Hindlimb muscle (tissue), 1 donor: ENCODE measurements at regions not wholly inside any gene's neighbourhood (a gene's known extent, or its start where the extent isn't known, plus 50 kb on each side); places are given as distances from the start of the nearest gene placed in this dataset.
"Not testable (repeated sequence)": the region's sequence is repeated elsewhere in the genome, so short reads cannot be mapped to it uniquely, and the experiment has no call there.

Source experiments
- DNase-seq: peaks from one replicate; pipeline ENCODE4 v3.0.0-alpha.2; 2013

- no peak for DNase-seq
Observed at GRCh38 chr1:193462629-193463320, 276.4 kb upstream of the B3GALT2 start.

DNA sequence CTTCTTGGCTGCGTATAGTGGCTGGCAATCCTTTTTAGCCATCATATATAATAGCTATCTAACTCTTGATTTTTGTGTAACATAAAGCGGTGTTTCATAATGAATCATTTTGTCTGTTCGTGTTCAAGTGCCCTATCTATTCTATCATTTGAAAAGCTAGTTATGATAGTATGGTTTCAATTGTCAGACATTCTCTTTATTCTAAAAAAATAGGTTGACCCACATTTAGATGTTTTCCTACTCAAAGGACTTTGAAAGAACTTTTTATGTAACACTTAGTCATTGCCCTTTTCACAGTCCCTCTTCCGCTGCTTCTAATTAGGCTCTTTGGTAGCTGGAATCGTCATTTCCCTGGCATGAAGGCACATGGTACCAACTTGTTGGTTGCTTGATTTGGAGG lies 272.2 kb upstream of the B3GALT2 start:
- no peak for DNase-seq

GRCh38 chr1:193457676-193458075 lies 271.3 kb upstream of the B3GALT2 start:
- DNase-seq: no peak

DNA sequence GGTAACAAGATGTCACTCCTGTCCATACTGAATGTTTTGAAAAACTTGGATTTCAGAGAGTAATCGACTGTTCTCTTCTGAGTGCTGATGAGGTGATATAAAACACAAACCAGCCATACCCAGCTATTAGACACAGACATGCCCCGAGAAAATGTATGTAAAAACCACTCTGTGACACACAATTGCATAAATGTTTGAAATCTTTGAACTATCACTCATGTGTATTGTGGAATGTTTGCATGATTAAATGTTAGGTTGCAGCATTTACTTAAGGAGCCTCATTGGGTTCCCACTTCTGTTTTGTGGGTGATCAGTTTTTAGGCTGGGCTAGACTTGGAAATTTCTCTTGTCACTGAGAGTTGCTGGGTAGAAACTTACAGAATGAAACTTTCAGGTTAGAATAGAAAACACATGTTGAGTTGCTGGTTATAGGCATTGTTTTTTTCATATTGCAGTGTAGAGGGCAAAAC lies 270.4 kb upstream of the B3GALT2 start:
- no peak for DNase-seq

GRCh38 chr1:193451606-193452005 lies 265.2 kb upstream of the B3GALT2 start:
- no peak for DNase-seq

DNA sequence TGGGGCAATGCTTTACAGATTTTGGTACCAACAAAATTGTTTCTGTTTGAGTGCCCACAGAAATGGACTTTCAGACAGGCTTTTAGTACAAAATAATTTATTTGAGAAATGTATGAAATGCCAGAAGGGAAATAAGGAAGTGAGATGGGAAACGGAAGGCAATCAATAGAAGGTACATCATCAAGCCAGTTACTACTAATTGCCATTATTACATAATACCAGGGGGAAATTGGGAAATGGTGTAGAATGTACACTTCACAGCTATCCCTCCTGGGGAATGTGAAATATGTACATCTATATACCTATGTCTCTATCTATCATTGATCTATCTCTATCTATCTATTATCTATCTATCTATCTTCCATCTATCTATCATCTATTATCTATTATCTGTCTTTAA lies 264.6 kb upstream of the B3GALT2 start:
- no peak for DNase-seq

DNA sequence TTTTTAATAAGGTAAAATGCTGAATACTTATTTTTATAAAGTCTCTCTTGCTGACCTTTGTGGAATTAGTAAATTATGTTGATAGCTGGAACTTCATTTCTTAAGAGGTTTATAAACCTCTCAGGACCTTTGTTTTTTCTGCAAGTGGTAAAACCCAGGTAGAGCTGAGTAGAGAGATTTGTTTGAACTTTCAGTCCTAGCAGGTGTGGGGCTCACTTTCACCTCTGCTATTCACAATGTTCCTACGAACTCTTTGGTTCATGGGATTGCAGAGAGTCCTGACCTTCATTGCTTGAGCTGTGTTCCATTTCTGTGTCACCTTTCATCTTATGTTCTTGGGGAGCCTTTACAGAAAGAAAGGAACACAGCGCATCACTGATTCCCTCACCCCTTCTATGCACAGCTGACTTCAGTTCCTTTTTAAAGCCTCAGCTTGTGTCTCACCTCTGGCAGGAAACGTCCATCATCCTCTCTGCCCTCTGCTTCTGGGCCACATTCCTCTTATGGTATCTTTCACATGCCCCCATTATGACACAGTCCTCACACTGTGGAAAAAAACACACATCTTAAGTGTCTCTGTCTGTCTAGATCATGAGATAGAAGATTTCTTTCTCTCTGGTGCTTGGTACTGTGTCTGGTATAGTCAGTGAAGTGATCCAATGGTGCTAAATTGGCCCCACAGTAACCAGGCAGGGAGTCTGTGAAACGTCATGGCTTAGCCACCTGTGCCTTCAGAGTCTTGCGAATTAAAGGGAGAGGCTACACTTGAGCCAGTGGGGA lies 262.5 kb upstream of the B3GALT2 start:
- DNase-seq: no peak

DNA sequence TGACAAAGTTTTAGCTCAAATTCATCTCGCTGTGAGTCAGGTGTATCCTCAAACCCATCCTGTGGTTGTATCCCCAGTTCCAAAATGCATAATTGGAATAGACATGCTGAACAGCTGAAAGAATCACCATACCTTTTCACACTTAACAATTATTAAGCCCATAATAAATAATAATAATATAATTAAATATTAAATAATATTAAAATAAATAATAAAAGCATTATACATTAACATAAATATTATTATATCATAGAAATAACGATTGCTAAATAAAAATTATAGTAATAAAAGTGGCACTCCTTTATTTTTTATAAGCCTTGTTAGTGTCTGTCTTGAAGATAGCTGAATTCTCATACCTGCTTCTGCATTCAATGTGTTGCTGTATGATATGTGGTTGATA lies 257.5 kb upstream of the B3GALT2 start:
- no peak for DNase-seq

DNA sequence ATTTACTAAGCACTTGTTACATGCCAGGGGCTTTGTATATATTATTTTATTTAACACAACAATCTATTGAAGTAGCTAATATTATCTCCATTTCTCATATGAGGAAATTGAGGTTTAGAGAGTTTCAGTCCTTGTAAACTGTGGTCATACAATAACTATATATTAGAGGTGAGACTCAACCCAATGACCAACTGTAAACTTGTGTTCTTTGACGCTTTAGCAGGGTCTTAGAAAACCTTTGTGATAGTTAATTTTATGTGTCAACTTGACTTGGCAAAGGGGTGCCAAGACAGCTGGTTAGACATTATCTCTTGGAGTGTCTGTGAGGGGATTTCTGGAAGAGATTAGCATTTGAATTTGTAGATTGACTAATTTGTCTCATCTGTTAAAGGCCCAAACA lies 252.4 kb upstream of the B3GALT2 start:
- DNase-seq: no peak

- no peak for DNase-seq
Observed at GRCh38 chr1:193438312-193438711, 251.9 kb upstream of the B3GALT2 start.

DNA sequence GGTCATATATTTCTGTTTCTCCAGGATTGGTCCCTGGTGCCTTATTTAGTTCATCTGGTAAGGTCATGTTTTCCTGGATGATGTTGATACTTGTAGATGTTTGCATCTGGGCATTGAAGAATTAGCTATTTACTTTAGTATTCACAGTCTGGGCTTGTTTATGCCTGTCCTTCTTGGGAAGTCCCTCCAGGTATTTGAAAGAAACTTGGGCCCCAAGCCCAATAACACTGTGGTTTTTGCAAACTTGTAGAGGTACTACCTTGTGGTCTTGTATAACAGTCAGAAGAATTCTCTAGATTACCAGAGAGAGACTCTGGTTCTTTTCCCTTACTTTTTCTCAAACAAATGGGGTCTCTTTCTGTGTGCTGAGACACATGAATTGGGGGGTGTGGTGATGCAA lies 251.4 kb upstream of the B3GALT2 start:
- DNase-seq: no peak

GRCh38 chr1:193437333-193437732 lies 250.9 kb upstream of the B3GALT2 start:
- DNase-seq: not testable (repeated sequence)

GRCh38 chr1:193435781-193436180 lies 249.4 kb upstream of the B3GALT2 start:
- no peak for DNase-seq

DNA sequence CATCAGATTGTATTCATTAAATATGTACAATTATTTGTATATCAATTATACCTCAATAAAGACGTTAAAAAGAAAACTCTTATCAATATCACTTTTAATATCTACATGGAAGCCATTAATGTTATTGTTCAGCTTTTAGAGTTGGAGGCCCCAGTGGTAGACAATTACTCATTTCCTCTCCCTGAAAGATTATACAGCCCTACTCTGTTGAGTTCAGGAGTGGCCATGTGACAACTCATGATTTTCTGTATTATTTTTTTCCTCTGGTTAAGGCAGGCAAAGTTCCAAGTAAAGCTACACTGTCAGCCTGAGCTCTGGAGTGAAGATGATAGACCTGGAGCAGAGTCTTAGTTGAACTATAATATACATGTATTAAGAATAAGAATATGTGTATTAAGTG lies 247.9 kb upstream of the B3GALT2 start:
- DNase-seq: no peak

- DNase-seq: no peak
Observed at GRCh38 chr1:193433599-193433998, 247.2 kb upstream of the B3GALT2 start.

GRCh38 chr1:193432979-193433587 lies 246.7 kb upstream of the B3GALT2 start:
- no peak for DNase-seq

- no peak for DNase-seq
Observed at GRCh38 chr1:193431265-193431977, 245.0 kb upstream of the B3GALT2 start.

- DNase-seq: no peak
Observed at GRCh38 chr1:193427524-193427923, 241.1 kb upstream of the B3GALT2 start.

- no peak for DNase-seq
Observed at GRCh38 chr1:193426061-193426460, 239.6 kb upstream of the B3GALT2 start.

- no peak for DNase-seq
Observed at GRCh38 chr1:193421487-193421886, 235.1 kb upstream of the B3GALT2 start.

DNA sequence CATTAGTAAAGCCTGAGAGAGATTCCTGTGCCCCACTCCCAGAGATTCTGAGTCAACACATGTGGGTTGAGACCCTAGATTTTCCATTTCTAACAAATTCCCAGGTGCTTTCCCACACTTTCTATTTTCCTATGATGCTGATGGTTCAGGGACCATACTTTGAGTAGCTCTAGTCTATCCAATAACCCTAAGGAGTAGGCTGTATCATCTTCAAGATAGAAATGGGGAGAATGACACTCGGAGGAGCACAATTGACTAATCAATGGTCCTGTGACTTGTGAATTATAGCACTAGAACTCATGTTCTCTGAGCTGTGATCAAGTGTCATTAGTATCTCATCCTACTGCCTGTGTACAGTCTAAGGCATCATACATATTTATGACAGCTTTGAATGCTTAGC lies 232.9 kb upstream of the B3GALT2 start:
- DNase-seq: no peak

- DNase-seq: no peak
Observed at GRCh38 chr1:193418745-193419058, 232.3 kb upstream of the B3GALT2 start.
